ENCODE measurements at regions not wholly inside any gene's neighbourhood (a gene's known extent, or its start where the extent isn't known, plus 50 kb on each side); places are given as distances from the start of the nearest gene placed in this dataset.

DNA sequence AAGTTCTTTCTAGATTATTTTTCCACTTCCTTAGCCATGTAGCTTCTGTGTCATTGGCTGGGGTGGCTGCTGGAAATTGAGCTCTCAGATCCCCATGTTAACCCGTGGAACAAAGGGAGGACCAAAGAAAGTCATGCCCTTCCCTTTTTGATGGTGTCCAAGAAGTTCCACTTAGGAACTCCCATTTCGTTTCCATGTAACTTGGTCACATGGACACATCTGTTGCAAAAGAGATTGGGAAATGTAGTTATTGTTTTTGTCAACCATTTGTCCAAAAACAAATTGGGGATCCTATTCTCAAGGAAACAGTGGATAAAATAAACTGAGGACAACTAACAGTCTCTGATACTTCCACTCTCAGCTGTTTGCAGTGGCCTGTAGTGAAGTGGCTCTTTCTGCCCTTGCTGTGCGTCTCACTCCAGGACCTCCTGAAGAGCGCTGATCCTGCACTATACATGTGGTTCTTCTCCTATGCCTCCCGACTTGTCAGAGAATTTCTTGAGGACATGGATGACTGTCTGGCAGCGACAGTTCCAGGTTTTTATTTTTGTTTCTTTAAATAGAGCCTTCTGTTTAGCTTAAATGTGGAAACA lies 125.3 kb upstream of the LNX1 start:
- H3K27me3 ChIP-seq (ENCODE audit: insufficient read depth, poor library complexity, severe bottlenecking): peaks cover 2% of the 10 kb centered on the region
- H3K27ac ChIP-seq (replicated peaks): no peak overlapping the region
- no peak for TF ChIP-seq GABPA (IDR thresholded peaks at IDR 0.05; ENCODE audit: low read depth)
- no peak for TF ChIP-seq POLR2AphosphoS5 (IDR thresholded peaks at IDR 0.05; ENCODE audit: low read depth)
- H3K4me3 ChIP-seq (replicated peaks; ENCODE audit: insufficient read depth, low read length): no peak overlapping the region
- no peak for DNase-seq (ENCODE audit: low read depth in 1 of 2, low spot score in 1 of 2)

- Histone ChIP-seq H3K27ac (replicated peaks) (no peak overlapping the region), H3K4me3 (replicated peaks; ENCODE audit: insufficient read depth, low read length) (no peak overlapping the region), H3K27me3 (ENCODE audit: insufficient read depth, poor library complexity, severe bottlenecking) (peaks cover 2% of the 10 kb centered on the region)
- no peak for DNase-seq (ENCODE audit: low read depth in 1 of 2, low spot score in 1 of 2)
- TF ChIP-seq REST (IDR thresholded peaks at IDR 0.05; ENCODE audit: insufficient replicate concordance, low read depth): no peak
- no peak for TF ChIP-seq SPI1 (IDR thresholded peaks at IDR 0.05; ENCODE audit: borderline replicate concordance, low read depth)
- TF ChIP-seq POLR2AphosphoS5 (IDR thresholded peaks at IDR 0.05; ENCODE audit: low read depth): no peak
- no peak for TF ChIP-seq CTCF (IDR thresholded peaks at IDR 0.05; ENCODE audit: insufficient read depth, low read length)
- TF ChIP-seq GABPA (IDR thresholded peaks at IDR 0.05; ENCODE audit: low read depth): no peak
Observed at GRCh38 chr4:53716011-53716410, 124.7 kb upstream of the LNX1 start.

DNA sequence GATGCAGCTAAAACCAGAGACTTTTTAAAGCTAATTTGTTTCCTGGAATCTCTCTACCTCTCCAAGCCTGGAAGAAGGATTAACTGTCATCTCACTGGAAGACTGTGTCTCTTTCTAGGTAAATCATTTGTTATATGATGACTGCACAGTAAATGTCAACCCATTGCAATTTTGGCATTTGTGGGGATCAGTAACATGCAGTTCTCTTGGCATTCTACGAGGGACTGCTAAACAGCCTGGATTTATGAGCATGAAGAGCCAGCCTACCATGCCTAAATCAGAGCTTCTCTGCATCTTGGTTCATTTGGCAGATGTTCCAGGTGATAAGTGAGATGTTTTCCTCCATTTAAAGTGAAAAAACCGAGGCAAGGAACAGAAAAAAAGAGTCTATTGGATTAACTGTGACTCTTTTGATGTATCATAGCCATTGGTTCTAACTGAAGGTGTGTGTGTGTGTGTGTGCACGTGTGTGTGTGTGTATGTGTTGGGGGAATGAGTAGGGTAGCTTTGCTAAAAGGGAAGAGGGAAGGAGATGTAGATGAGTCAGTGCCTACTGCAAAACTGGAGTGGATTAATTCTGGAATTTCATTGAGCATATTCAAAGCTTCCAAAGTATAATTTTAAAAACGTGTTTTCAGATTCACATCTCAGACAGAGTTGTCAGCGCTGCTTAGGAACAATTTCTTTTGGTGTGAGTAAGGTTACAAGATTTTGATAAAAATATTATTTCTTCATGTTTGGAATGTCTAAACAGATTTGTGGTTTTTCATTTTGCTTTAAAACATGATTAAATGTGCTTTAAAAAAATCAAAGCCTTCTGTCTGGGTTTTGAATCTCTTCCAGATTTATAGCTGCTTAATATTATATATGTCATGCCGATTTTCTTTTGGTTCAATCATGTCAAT lies 123.2 kb upstream of the LNX1 start:
- no peak for DNase-seq (ENCODE audit: low read depth in 1 of 2, low spot score in 1 of 2)
- Histone ChIP-seq H3K27me3 (ENCODE audit: insufficient read depth, poor library complexity, severe bottlenecking) (peaks cover 2% of the 10 kb centered on the region), H3K4me3 (replicated peaks; ENCODE audit: insufficient read depth, low read length) (no peak overlapping the region), H3K27ac (replicated peaks) (no peak overlapping the region)
- TF ChIP-seq GABPA (IDR thresholded peaks at IDR 0.05; ENCODE audit: low read depth) (no peak), CTCF (IDR thresholded peaks at IDR 0.05; ENCODE audit: insufficient read depth, low read length) (no peak), SPI1 (IDR thresholded peaks at IDR 0.05; ENCODE audit: borderline replicate concordance, low read depth) (no peak), POLR2AphosphoS5 (IDR thresholded peaks at IDR 0.05; ENCODE audit: low read depth) (no peak), REST (IDR thresholded peaks at IDR 0.05; ENCODE audit: insufficient replicate concordance, low read depth) (no peak)

DNA sequence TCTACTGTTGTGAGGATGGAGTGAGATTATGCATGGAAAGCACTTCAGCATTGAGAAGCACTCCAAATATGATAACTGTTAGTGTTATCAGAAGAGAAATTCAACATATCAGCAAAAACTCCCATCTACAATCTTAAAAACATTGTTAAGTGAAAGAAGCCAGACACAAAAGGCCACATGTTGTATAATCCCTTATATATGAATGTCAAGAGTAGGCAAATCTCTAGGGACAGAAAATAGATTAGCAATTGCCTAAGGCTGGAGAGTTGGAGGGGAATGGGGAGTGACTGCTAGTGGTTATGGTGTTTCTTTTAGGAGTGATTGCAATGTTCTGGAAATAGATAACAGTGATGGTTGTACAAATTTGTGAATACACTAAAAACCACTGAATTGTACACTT lies 122.5 kb upstream of the LNX1 start:
- DNase-seq (ENCODE audit: low read depth in 1 of 2, low spot score in 1 of 2): no peak
- TF ChIP-seq SPI1 (IDR thresholded peaks at IDR 0.05; ENCODE audit: borderline replicate concordance, low read depth) (no peak), GABPA (IDR thresholded peaks at IDR 0.05; ENCODE audit: low read depth) (no peak), CTCF (IDR thresholded peaks at IDR 0.05; ENCODE audit: insufficient read depth, low read length) (no peak), POLR2AphosphoS5 (IDR thresholded peaks at IDR 0.05; ENCODE audit: low read depth) (no peak), REST (IDR thresholded peaks at IDR 0.05; ENCODE audit: insufficient replicate concordance, low read depth) (no peak)
- peaks cover 2% of the 10 kb centered on the region for H3K27me3 ChIP-seq (ENCODE audit: insufficient read depth, poor library complexity, severe bottlenecking)
- H3K27ac ChIP-seq (replicated peaks): no peak overlapping the region
- H3K4me3 ChIP-seq (replicated peaks; ENCODE audit: insufficient read depth, low read length): no peak overlapping the region
